Muscle layer of colon (tissue), 2 donors: ENCODE measurements at regions not wholly inside any gene's neighbourhood (a gene's known extent, or its start where the extent isn't known, plus 50 kb on each side); places are given as distances from the start of the nearest gene placed in this dataset.
"Not testable (repeated sequence)": the region's sequence is repeated elsewhere in the genome, so short reads cannot be mapped to it uniquely, and the experiment has no call there.

Source experiments
- H3K27ac ChIP-seq: one replicate; pipeline ENCODE4 v1.7.0; 2013; ENCODE audit warnings: low read depth, mild to moderate bottlenecking, low read length, moderate library complexity
- H3K27me3 ChIP-seq, 2 donors: one replicate each; pipeline ENCODE4 v1.7.0; 2013; ENCODE audit warnings: low read length in 2 of 2, mild to moderate bottlenecking in 2 of 2; ENCODE audit not compliant: insufficient read depth in 2 of 2, control insufficient read depth in 1 of 2
- H3K36me3 ChIP-seq: one replicate; pipeline ENCODE4 v1.7.0; 2013; ENCODE audit warnings: mild to moderate bottlenecking, low read length; ENCODE audit not compliant: insufficient read depth
- H3K4me1 ChIP-seq: one replicate; pipeline ENCODE4 v1.7.0; 2013; ENCODE audit warnings: mild to moderate bottlenecking, low read length; ENCODE audit not compliant: insufficient read depth
- H3K4me3 ChIP-seq, 2 donors: one replicate each; pipeline ENCODE4 v1.7.0; 2013; ENCODE audit warnings: low read length in 2 of 2, low read depth in 1 of 2, mild to moderate bottlenecking in 1 of 2, moderate library complexity in 1 of 2
- H3K9ac ChIP-seq: one replicate; pipeline ENCODE4 v1.7.0; 2013; ENCODE audit warnings: low read length
- H3K9me3 ChIP-seq: one replicate; pipeline ENCODE4 v1.7.0; 2013; ENCODE audit warnings: mild to moderate bottlenecking, low read length
- donor health status: abdominal sarcoma.
- donor health status: Adenocarcinoma of cecum.

DNA sequence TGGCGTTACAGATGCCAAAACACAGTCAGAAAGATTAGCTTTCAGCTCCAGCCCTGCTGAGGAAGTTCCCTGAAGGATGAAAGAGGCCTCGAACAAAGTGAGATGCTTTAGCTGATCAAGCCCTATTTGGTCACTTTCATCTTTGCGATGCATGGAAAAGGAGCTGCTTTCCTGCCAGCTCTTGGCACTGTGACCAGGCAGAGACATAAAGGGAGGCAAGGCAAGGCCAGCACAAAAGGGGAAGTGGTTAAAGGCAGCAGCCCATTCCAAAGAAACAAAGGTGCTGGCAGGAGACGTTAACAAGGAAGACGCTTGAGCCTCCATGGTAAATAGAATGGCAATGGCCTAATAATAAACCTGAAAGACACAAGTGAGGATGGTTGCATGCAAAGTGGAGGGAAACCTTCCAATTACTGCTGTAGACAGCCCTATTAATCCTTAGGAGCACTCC is 617.1 kb upstream of the INTU start:
- Histone ChIP-seq H3K9me3 (no peaks in the 10 kb centered on the region), H3K4me3 (no peak overlapping the region), H3K36me3 (no peaks in the 10 kb centered on the region), H3K27ac (no peak overlapping the region), H3K27me3 (no peaks in the 10 kb centered on the region), H3K9ac (no peak overlapping the region), H3K4me1 (no peaks in the 10 kb centered on the region)

GRCh38 chr4:127018381-127018780 is 614.4 kb upstream of the INTU start:
- Histone ChIP-seq H3K27me3 (no peaks in the 10 kb centered on the region), H3K27ac (no peak overlapping the region), H3K36me3 (no peaks in the 10 kb centered on the region), H3K4me3 (no peak overlapping the region), H3K4me1 (no peaks in the 10 kb centered on the region), H3K9me3 (no peaks in the 10 kb centered on the region), H3K9ac (no peak overlapping the region)

DNA sequence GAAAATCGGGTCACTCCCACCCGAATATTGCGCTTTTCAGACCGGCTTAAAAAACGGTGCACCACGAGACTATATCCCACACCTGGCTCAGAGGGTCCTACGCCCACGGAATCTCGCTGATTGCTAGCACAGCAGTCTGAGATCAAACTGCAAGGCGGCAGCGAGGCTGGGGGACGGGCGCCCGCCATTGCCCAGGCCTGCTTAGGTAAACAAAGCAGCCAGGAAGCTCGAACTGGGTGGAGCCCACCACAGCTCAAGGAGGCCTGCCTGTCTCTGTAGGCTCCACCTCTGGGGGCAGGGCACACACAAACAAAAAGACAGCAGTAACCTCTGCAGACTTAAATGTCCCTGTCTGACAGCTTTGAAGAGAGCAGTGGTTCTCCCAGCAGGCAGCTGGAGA is 611.9 kb upstream of the INTU start:
- H3K9me3 ChIP-seq, H3K9ac ChIP-seq, H3K4me1 ChIP-seq, H3K36me3 ChIP-seq, H3K27me3 ChIP-seq, H3K4me3 ChIP-seq, H3K27ac ChIP-seq: not testable (repeated sequence)

DNA sequence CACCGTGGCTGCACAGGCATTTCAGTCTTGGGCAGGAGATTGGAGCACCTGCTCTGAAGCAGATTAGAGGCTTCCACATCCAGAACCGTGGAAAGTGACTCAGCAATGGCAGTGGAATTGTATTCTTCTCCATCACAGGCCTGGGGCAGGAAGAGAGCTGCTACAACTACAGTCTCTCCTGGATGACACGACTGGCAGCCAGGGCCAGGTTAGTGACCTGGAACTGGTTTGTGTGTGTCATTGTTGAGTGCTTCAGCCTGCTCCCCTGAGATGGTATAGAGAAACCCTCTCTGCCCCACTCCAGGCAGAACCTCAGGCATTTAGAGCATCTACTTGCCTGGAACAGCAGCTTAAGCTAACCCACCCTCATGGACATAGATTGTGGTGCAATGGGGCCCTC is 596.5 kb upstream of the INTU start:
- Histone ChIP-seq H3K27me3 (no peaks in the 10 kb centered on the region), H3K9me3 (no peaks in the 10 kb centered on the region), H3K9ac (no peak overlapping the region), H3K27ac (no peak overlapping the region), H3K4me3 (no peak overlapping the region), H3K36me3 (no peaks in the 10 kb centered on the region), H3K4me1 (no peaks in the 10 kb centered on the region)

DNA sequence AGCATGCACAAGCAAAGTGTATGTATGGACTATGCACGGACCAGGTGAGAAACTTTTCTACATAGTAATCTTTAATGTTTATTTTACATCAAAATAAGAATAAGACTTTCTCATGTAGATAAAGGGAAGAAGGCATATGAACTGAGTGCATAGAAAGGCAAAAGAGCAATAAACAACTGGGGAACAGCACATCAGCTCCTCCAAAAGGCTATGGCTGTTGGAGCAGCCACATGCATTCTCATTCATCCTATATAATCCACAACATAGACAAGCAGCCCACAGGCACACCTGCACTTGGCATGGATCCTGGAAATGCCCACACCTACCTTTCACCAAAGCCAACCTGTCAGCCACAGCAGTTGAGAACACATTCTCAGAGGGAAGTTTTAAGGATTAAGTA is 586.9 kb upstream of the INTU start:
- Histone ChIP-seq H3K27me3 (no peaks in the 10 kb centered on the region), H3K4me3 (no peak overlapping the region), H3K9me3 (no peaks in the 10 kb centered on the region), H3K9ac (no peak overlapping the region), H3K4me1 (no peaks in the 10 kb centered on the region), H3K27ac (no peak overlapping the region), H3K36me3 (no peaks in the 10 kb centered on the region)

DNA sequence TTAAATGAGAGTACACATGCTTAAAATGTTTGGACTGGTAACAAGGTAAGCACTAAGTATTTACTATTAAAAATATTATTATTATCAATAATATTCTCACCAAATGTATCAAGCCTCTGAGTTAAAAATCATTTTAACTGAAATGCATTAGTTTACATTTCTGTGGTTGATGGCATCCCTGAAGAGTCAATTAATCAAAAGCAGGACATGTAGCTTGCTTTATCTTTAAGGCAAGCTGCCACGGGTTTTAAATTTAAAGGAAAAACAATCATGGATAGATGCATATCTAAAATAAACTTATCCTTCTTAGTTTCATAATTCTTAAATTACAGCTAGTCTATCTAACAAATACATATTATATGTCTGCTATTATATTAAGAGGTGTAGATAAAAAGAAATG is 584.8 kb upstream of the INTU start:
- H3K27me3 ChIP-seq: no peaks in the 10 kb centered on the region
- H3K9ac ChIP-seq: no peak overlapping the region
- no peaks in the 10 kb centered on the region for H3K9me3 ChIP-seq
- no peak overlapping the region for H3K4me3 ChIP-seq
- no peak overlapping the region for H3K27ac ChIP-seq
- no peaks in the 10 kb centered on the region for H3K36me3 ChIP-seq
- no peaks in the 10 kb centered on the region for H3K4me1 ChIP-seq

DNA sequence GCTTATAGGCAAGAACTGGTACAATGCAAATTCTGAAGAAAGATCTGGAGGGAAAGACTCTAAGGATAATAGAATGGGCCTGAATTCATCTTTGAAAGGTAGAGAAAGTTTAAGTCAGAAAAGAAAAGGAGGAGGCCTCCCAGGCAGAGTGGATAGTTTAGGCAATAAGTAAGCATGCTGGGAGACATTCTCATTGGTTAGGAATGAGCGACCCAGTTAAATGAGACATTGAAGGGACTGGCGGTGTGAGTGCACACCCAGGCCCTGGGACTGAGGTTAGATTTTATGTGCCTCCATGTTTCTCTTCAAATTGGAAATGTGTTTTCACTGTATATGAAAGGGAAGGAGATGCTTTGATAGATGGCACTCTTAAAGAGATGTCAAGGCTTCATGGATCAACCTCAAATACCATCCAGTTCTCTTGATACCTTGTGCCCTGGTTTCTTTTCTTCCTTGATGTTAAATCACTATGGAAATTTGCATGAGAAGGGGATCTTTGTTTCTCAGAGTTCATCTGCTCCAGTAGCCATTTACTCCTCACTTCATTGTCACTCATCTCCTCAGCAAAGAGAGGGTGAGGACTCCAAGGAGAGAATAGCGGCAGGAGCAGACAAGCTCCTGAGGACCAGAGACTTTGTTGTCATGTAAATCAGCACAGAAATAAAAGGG is 584.2 kb upstream of the INTU start:
- H3K27me3 ChIP-seq: no peaks in the 10 kb centered on the region
- H3K36me3 ChIP-seq: no peaks in the 10 kb centered on the region
- H3K27ac ChIP-seq: no peak overlapping the region
- no peaks in the 10 kb centered on the region for H3K9me3 ChIP-seq
- H3K9ac ChIP-seq: no peak overlapping the region
- H3K4me1 ChIP-seq: no peaks in the 10 kb centered on the region
- no peak overlapping the region for H3K4me3 ChIP-seq

- H3K9ac ChIP-seq: no peak overlapping the region
- no peaks in the 10 kb centered on the region for H3K36me3 ChIP-seq
These were observed 583.2 kb upstream of the INTU start for GRCh38 chr4:127049526-127049925.

DNA sequence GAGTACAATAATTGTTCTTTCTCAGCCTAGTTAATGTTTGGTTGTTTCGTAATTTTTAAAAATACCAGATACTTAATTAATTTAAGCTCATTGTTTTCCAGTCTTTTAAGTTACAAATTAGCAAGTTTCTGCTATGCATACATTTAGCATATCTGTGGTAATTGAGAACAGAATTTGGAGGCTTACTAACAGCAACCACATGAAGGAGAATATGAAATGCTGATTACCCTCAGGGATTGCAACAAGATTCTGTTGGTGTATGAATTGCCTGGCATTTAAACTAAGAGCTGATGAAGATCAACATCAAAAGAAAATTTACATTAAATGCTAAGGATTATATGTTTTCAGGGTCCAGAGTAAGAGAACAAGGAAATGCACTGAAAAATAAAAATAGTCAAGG is 580.0 kb upstream of the INTU start:
- Histone ChIP-seq H3K27me3 (no peaks in the 10 kb centered on the region), H3K4me3 (no peak overlapping the region), H3K4me1 (no peaks in the 10 kb centered on the region), H3K36me3 (no peaks in the 10 kb centered on the region), H3K27ac (no peak overlapping the region), H3K9ac (no peak overlapping the region), H3K9me3 (no peaks in the 10 kb centered on the region)

More at GRCh38 chr4:127049526-127049925, 583.2 kb upstream of the INTU start:
- Histone ChIP-seq H3K27ac (no peak overlapping the region), H3K27me3 (no peaks in the 10 kb centered on the region), H3K4me1 (no peaks in the 10 kb centered on the region), H3K9me3 (no peaks in the 10 kb centered on the region), H3K4me3 (no peak overlapping the region)

DNA sequence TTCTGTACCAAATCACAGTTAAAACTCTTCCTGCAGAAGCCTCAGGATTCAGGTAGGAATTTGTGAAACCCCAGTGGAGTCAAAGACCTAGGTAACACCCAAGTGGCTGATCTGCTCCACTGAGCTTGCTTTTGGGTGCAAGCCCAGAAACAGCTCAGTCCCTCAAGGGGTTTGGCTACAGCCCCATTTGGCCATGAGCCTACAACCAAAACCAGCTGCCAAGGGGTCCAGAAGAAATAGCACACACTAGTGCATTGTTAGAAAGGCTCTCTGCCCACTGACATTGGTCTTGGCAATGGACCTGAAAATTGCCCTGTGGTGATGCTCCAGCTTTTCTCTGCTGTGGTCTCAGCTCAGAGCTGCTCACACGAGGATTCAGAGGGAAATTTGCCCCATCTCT is 577.4 kb upstream of the INTU start:
- Histone ChIP-seq H3K27ac (no peak overlapping the region), H3K27me3 (no peaks in the 10 kb centered on the region), H3K9ac (no peak overlapping the region), H3K4me1 (no peaks in the 10 kb centered on the region), H3K9me3 (no peaks in the 10 kb centered on the region), H3K4me3 (no peak overlapping the region), H3K36me3 (no peaks in the 10 kb centered on the region)

DNA sequence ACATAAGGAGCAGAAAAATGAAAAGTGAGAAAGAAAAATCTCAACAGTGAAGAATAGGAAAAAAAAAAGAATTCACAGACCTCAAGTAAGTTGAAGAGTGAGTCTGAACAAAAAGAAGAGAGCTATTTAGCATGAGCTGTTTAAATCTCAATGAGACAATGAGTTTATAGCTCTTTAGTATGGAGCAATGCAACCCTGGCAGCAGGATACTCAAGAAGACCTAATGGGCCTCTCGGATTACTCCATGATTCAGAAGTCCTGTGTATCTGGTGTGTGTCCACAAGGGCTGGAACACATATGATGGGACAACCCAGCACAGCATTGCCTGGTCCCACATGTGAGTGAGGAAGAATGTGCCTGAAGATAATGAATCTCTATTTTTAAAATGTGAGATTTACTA is 563.1 kb upstream of the INTU start:
- H3K9me3 ChIP-seq: no peaks in the 10 kb centered on the region
- H3K9ac ChIP-seq: no peak overlapping the region
- H3K27me3 ChIP-seq: no peaks in the 10 kb centered on the region
- H3K36me3 ChIP-seq: no peaks in the 10 kb centered on the region
- H3K27ac ChIP-seq: no peak overlapping the region
- no peaks in the 10 kb centered on the region for H3K4me1 ChIP-seq
- no peak overlapping the region for H3K4me3 ChIP-seq

DNA sequence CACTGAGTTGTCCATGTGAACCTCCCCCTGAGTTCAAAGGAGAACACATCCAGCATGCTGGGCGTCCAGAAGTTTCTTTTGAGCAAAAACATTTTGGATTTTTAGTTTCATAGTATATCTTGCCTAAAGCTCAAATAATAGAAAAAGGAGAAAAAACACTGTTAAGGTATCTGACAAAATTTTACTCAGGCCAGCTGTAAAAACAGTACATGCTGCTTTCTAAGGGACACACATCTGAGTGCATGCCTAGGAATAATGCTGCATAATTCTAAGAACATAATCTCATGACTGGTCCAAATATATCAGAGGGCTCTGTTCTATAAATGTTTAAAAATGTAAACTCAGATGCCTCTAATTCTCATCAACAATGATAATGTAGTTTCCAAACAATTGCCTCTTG is 561.3 kb upstream of the INTU start:
- no peak overlapping the region for H3K9ac ChIP-seq
- H3K4me1 ChIP-seq: no peaks in the 10 kb centered on the region
- H3K9me3 ChIP-seq: no peaks in the 10 kb centered on the region
- H3K27me3 ChIP-seq: no peaks in the 10 kb centered on the region
- H3K36me3 ChIP-seq: no peaks in the 10 kb centered on the region
- no peak overlapping the region for H3K4me3 ChIP-seq
- H3K27ac ChIP-seq: no peak overlapping the region
